GM19023 (cell line): ENCODE measurements at regions not wholly inside any gene's neighbourhood (a gene's known extent, or its start where the extent isn't known, plus 50 kb on each side); places are given as distances from the start of the nearest gene placed in this dataset.
A peak's percentile ranks its signal among the peaks of the same experiment; 100 is the strongest.

Source experiments
- ATAC-seq: cut with Tn5 transposase; IDR thresholded peaks from one replicate; pipeline ENCODE4 v1.9.1; 2021; ENCODE audit warnings: mild to moderate bottlenecking, moderate library complexity; ENCODE audit not compliant: unreplicated experiment

DNA sequence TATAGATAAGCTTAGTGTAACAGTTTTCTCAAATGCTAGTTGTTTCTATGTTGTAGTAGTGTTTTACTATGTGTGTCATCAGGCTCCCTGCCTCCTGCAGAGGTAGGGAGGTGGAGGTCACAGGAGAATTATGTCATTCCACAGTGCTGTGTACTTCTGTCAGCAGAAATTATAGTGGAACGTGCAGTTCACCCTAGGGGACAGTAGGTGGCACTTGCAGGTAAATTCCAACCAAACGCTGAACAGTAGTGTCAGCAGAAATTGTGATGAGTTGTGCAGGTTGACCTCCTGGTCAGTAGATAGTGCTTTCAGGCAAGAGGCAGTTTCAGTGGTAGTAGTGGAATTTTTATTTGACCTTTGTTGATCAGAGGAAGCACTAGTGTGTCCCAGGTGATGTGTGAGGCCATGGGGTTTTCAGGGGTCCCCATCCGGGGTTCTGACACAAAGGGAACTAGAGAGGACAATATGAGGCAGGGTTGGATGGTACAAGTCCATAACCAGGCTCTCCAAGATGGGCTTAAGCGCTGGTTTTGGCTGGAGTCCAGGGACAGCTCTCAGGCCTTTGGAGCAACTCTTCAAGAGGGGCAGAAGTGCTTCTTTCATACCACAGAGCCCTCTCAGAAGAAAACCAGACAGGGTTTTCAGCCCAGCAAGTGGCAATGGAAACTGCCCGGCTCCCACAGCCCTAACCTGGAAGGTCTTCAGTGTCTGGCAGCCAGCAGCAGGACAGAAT lies 402.9 kb downstream of the CYLC2 start:
- ATAC-seq: peak; percentile 98

DNA sequence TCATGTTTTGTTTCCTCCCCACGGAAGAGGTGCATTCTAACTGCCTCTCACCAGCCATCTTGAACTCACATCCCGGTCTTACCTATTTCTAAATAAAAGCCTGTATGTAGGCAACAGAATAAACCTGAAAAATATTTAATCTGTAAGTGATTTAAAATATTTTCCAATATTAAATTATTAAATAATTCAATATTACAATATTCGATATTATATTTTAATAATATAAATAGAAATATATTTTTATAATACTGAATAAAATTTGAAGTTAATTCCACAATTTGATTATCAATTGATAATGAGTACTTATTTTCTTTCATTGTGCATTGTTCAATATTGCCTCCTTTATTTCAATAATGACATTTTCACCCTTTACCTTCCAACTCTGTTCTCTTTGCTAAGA lies 404.4 kb downstream of the CYLC2 start:
- ATAC-seq: no peak

DNA sequence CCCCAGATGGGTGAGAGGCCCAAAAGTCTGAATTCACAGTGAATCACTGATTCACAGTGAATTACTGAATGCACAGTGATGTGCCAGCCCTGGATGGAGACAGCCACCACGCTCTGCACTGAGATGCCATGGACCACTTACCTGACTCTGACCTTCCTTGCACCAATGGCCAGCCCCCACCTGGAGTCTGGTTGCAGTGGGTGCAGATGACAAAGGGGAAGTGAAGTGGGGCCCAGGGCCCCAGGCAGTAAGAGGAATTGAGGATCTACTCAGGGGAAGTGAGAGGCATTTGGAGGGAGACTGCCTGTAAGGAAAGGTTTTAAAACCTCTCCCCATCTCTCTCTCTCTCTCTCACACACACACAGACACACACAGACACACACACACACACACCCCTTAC lies 412.1 kb downstream of the CYLC2 start:
- no peak for ATAC-seq

DNA sequence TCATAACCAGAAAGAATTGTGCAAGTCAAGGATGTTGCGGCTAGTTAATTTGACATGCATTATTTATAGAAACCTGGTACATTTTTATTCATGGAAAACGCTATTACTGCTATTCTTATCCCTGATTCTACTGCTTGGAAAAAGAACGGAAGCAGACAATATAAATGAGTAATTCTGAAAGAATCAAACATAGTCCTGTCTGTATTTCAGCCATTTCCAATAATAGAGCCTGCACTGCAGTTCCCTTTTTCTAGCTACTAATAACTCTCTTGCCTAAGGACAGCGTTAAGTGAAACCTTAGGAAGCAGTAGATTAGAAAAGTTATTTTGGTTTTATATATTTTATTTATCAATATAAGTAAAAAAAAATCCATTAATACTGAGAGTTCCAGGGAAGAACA lies 414.9 kb downstream of the CYLC2 start:
- no peak for ATAC-seq

DNA sequence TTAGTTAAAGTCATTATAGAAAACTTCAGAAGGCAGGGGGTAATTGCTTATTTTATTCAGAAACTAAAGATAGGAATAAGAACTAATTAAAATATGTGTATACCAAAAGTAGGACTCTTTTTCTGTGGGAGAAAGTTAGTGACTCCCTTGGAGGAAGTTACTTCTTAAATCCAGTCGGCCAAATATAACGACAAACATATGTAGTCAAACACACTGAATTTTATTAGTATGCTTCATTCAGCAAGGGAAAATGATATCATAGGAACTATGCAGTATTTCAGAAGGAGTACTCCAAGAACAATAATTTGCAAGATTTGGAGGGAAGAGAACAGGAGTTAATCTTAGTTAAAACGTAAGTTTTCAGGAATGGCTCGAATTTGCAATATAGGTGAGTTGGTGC lies 432.6 kb downstream of the CYLC2 start:
- ATAC-seq: no peak

DNA sequence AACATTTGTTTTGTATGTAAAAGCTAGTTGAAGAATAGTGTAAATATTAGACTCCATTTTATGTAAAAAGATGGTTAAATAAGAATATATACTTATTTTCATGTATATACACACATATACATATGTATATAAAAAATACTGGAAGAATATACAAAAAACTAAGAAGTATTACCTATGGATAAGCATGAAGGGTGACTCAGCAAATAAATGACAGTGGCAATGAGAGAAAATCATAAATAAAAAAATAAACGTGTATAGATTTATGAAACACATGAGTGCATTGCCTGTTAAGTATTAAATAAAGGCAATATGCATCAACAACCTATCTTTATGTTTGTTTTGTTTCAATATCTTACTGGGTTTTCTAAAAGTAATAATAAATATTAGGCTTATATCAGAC lies 435.3 kb downstream of the CYLC2 start:
- no peak for ATAC-seq

DNA sequence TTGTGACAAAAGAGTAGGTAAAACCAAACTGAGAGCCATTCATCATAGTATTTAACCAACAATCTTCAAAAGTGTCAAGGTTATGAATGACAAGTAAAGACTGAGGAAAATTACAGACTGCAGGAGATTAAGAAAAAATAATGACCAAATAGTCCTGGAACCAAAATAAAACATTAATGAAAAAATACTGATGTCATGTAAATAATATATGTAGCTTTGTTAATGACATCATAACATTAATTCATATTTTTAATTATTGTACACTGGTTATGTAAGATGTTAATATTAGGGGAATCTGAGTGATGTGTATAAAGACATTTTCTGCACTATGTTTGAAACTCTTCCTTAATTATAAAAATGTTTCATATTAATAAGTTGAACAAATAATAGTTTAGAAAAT lies 436.7 kb downstream of the CYLC2 start:
- no peak for ATAC-seq

DNA sequence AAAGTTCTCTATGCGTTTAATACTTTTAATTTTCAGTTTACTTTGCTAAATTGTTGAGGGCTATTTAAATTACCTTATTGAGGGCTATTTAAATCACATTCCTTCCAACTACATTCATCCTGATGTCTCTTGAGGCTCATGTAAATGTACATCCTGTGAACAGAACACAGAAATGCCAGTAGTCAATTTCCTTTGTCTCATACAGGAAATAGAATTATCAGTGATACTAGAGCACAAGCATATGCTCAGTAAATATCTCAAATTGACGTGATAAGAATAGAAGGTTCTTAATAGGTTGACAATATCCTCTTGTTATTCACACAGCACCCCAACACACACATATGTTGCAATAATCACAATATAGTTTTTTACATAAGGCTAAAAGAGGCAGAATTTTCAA lies 449.0 kb downstream of the CYLC2 start:
- no peak for ATAC-seq

DNA sequence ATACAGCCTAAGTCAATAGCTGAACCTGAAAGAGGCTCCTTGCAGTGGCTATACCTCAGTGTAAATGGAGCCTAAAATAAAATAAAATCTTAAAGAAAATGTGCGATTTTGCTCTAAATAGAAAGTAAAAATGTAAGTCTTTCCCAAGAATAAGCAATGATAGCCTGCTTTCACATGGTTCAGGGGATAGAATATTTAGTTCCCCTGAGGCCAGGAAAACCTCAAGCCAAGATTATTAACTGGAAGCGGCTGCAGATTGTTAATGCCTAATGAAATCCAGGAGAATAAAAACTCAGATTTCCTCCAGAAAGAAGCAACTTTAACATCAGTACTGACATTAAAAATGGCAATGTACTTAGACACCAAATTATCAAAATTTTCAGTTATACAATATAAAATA lies 463.7 kb downstream of the CYLC2 start:
- ATAC-seq: no peak

DNA sequence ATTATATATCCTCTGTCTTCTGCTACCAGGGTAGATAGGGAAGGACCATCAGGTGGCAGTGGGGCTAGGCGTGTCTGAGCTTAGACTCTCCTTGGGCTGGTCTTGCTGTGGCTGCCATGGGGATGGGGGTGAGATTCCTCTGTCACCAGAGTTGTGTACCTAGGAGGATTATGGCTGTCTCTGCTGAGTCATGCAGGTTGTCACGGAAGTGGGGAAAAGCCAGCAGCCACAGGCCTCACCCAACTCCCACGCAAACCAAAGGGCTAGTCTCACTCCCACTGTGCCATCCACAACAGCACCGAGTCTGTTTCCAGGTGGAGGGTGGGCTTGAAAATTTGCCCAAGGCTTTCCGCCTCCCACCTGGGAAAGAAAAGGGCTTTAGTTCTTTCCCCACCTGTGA lies 476.1 kb downstream of the CYLC2 start:
- no peak for ATAC-seq

DNA sequence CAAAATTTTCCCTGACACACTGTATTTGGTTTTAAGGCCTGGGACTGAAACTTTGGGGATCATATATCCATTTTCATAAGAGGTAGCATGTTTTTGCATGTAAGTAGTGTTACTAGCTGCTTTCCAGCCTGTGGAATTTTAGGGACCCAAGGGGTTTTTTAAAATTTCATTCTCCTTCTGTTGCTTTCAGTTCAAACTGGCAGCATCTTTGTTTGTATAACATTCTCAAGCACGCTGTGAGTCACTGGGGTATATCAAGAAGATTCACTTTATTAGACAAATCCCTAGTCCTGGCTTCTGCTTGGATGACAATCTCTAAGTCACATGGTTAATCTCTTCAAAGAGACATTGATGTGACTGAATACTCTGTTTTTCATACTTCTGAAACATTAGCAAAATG lies 479.0 kb downstream of the CYLC2 start:
- ATAC-seq: no peak

DNA sequence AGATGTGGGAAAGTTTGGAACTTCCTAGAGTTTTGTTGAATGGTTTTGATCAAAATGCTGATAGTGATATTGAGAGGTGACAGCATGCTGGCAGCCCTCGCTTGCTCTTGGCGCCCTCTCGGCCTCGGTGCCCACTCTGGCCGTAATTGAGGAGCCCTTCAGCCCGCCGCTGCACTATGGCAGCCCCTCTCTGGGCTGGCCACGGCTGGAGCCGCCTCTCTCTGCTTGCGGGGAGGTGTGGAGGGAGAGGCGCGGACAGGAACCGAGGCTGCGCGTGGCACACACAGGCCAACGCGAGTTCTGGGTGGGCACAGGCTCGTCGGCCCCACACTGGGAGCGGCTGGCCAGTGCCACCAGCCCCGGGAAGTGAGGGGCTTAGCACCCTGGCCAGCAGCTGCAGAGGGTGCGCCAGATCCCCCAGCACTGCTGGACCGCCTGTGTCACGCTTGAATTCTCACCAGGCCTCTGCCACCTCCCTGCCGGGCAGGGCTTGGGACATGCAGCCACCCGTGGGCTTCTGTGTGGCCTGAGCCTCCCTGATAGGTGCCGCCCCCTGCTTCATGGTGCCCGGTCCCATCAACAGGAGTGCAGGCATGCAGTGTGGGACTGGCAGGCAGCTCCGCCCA lies 488.5 kb downstream of the CYLC2 start:
- ATAC-seq: no peak

DNA sequence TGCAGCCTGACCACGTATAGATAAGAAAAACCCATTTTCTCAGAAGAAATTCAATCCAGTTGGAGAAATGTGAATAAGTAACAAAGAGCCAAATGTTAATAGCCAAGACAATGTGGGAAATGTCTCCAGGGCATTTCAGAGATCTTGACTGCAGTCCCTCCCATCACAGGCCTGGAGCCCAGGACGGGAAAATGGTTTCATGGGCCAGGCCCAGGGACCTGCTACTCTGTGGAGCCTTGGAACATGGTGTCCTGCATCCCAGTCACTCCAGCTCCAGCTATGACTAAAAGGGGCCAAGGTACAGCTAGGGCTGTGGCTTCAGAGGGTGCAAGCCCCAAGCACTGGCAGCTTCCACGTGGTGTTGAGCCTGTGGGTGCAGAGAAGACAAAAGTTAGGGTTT lies 490.0 kb downstream of the CYLC2 start:
- no peak for ATAC-seq

DNA sequence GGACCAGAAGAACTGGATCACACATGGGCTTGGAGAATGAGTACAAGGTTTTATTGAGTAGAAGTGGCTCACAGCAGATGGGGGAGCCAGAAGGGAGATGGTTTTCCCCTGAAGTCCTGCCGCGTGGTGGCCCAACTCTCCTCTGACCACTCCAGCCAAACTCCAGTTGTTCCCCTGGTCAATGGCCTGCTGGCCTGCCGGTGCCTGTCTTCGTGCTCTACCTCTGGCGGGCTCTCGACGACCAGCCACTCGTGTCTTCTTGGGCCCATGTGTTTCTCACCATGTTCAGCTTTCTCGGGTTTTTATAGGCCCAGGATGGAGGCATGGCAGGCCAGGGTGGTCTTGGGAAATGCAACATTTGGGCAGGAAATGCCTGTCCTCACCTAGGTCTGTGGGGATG lies 519.6 kb downstream of the CYLC2 start:
- no peak for ATAC-seq

DNA sequence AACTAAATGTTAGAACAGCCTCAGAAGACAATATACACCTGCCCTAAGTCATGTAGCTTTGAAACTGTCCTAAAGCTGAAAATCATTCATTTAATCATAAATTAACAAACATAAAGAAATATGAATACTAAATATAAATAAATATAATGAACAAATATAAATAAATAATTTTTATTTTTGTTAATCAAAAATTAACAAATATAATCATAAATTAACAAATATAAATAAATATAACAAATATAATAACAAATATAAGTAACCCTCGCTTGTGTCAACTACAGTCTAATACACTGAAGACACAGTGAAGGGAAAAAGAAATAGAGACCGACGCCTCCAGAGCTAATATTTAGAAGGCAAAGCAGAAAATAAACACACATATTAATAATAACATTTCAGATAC lies 527.3 kb downstream of the CYLC2 start:
- ATAC-seq: no peak

DNA sequence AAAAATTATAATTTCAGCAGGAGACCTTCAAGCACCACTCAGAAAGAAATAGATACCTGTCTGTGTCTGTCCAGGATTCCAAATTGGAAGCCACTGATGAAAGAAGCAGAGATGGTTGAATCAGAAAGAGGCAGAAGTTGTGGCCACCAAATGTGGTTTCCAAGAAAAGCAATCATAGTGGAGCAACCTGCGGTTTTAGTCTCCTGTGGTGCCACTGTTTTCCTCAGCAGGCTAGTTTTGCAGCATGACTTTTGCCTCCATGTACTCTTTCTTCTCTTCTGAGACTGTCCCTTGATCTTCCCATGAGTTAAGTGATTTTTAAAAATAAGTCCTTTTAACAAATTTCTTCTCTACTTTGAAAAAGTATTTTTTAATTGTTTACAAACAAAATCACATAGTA lies 535.8 kb downstream of the CYLC2 start:
- ATAC-seq: no peak

DNA sequence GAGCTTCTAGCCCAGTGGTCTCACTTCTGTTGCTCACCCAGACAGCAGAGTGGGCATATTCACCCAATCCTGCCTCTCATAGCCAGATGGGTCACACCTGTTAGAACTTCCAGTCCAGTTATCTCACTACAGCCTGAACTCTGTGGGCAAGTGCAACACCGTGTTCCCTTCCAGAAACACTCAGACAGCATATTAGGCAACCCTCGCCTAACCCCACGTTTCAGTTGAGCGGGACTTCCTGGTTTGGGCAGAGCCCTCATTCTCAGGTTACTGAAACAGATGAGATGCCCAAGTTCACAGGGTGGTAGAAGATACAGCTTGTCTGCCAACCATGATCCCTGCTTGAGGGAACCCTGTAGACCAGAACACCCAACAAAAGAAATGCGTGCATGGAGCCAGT lies 538.2 kb downstream of the CYLC2 start:
- no peak for ATAC-seq

DNA sequence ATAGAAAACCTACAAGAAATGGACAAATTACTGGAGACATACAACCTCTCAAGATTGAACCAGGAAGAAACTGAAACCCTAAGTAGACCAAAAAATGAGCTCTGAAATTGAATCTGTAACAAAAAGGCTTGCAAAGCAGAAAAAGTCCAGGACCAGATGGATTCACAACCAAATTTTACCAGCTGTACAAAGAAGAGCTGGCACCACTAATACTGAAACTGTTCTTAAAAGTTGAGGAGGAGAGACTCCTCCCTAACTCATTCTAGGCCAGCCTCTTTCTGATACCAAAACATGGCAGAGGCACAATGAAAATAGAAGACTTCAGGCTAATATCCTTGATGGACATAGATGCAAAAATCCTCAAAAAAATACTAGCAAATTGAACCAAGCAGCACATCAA lies 542.3 kb downstream of the CYLC2 start:
- ATAC-seq: no peak

DNA sequence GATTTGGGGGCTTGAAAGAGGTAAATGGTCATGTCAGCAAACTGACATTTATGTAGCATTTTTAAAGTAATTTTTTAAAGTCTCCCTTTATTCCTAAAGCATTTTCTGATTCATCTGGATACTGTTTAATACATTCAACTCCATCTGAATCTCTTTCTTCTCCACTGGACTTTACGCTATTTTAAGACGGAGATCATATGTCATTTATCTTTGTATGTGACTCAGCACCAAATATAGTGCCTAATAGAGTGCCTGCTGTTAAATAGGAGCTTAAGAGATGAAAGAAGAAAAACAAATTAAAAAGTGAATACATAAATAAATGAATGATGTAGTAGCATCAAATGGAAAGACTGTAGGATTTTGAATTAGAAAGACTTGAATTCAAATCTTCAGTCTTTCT lies 548.8 kb upstream of the SMC2 start:
- no peak for ATAC-seq

DNA sequence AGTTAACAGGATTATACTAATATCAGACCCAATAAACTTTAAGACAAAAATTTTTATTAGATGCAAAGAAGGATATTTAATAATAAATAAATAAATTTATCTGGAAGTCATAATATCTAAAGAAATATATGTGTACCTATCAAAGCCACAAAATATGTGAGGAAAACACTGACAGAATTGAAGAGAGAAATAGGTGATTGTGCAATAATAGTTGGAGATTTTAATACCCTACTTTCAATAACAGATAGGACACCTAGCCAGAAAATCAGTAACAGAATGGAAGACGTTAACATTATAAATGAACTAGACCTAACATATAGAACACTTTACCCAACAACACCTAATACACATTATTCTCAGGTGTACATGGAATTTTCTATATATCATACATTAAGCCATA lies 541.4 kb upstream of the SMC2 start:
- ATAC-seq: no peak

DNA sequence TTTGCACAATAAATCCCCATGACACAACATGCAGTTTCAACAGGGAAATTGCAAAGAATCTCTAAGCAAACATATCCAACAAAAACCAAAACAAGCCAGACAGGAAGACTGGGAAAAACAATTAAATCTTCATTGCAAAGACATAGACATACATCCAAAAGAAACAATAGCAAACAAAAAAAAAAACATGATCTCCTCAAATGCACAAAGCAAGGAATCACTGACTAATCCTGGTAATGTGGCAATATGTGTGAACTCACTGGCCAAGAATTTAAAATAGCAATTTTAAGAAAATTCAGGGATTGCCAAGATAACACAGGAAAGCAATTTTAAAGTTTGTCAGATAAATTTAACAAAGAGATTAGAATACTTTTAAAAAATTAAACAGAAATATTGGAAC lies 520.1 kb upstream of the SMC2 start:
- no peak for ATAC-seq

DNA sequence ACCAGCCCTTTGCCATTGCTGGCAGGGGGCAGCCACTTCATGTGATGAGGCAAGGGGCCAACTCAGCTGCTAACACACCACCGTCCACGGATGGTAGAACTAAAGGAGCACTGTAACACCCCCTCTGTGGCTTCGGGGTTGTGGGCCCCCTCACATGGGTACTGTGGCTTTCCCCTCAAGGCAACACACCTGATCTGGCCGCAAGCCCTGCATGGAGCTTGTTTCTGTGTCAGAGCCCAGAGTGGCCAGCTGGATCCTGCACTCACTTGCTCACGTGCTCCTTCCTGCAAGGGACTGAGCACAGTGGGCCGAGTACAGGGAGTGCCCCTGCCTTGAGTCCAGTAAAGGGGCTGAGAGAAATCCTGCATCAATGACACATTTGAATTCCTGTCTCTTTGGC lies 507.4 kb upstream of the SMC2 start:
- ATAC-seq: no peak

DNA sequence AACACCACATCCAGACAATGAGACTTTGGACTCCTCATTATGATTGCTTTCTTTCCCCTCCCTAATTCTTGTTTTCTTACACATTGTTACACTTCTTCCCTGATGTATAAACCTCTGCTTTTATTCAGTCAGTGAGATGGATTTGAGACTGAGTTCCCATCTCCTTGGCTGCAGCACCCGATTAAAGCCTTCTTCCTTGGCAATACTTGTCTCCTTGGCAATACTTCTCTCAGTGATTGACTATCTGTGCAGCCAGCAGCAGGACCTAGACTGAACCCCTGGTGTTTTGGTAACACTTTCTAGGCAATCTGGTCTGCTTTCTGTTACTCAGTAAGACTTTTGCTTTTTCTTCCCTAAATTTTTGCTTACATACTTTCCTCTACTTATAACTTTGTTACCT lies 492.8 kb upstream of the SMC2 start:
- no peak for ATAC-seq
